Adrenal gland (tissue), 9 donors: ENCODE measurements at regions not wholly inside any gene's neighbourhood (a gene's known extent, or its start where the extent isn't known, plus 50 kb on each side); places are given as distances from the start of the nearest gene placed in this dataset.

ENCODE experiments used
- DNase-seq, 7 donors: peaks; one replicate each; pipeline ENCODE4 v3.0.0-alpha.2; 2019 to 2020
- H3K27ac ChIP-seq, 5 donors: fragments of 200-600 bp; sonication (generic) in 4 of 5; 1 replicate in 3 of 5; 2 replicates in 2 of 5; pipeline versions ENCODE4 v1.5.1 to v1.8.0; 2016 to 2020; ENCODE audit warnings: mild to moderate bottlenecking in 1 of 5
- H3K27me3 ChIP-seq: fragments of 200-600 bp; 2 replicates; pipeline ENCODE4 v1.8.0; 2021
- H3K36me3 ChIP-seq, 2 donors: fragments of 200-600 bp; replicated peaks in 1 of 2; 1 replicate in 1 of 2; 2 replicates in 1 of 2; pipeline versions ENCODE4 v1.5.1 to v1.8.0; 2018 to 2022
- H3K4me1 ChIP-seq, 2 donors: fragments of 200-600 bp; replicated peaks in 1 of 2; 1 replicate in 1 of 2; 2 replicates in 1 of 2; pipeline versions ENCODE4 v1.5.1 to v1.8.0; 2018 to 2021
- H3K4me3 ChIP-seq, 4 donors: fragments of 200-600 bp; sonication (generic) in 3 of 4; one replicate each; pipeline ENCODE4 v1.5.1; 2016 to 2018
- H3K9me3 ChIP-seq, 3 donors: fragments of 200-600 bp; sonication (generic) in 1 of 3; replicated peaks in 1 of 3; 1 replicate in 2 of 3; 2 replicates in 1 of 3; pipeline versions ENCODE4 v1.5.1 to v1.8.0; 2016 to 2021
- CTCF ChIP-seq, 6 experiments: fragments of 450-650 bp in 4 of 6; fragments of 200-600 bp in 2 of 6; sonication (generic) in 1 of 6; IDR thresholded peaks; 1 replicate in 5 of 6; 2 replicates in 1 of 6; pipeline versions ENCODE4 v1.5.1 to v1.8.0; 2016 to 2021; ENCODE audit warnings: antibody characterized with exemption in 6 of 6, mild to moderate bottlenecking in 2 of 6, moderate library complexity in 1 of 6
- POLR2A ChIP-seq, 2 donors: fragments of 450-650 bp; IDR thresholded peaks; one replicate each; pipeline ENCODE4 v1.6.1; 2017; ENCODE audit warnings: antibody characterized with exemption in 2 of 2, mild to moderate bottlenecking in 2 of 2, moderate library complexity in 1 of 2
- WGBS, 4 donors: extraction: QIAGEN DNeasy Blood & Tissue Kit in 2 of 4; methylation state at CpG; one replicate each; pipeline versions ENCODE4 v1.1.5 to v1.1.7; 2013 to 2017; 5-methylcytosine and 5-hydroxymethylcytosine counted together
- intact Hi-C, 2 donors: fragments of 100-400 bp; cut with DNase I; formaldehyde crosslinking; loops; one replicate each; pipeline versions ENCODE4 v1.14.1 to v1.15.0; 2022 to 2023
- donor health status: healthy with polysubstance abuse.
- donor health status: Bipolar disorder and iron deficiency.
- donor health status: DM: yes; HTN: yes; CAD: no.
- donor health status: DM: no; HTN: no; CAD: no.
- donor health status: DM: no; HTN: no; CAD: no.

GRCh38 chr9:7656636-7657035, 142.9 kb downstream of the DMAC1 start:
- H3K4me3 ChIP-seq, result no peak overlapping the region
- peak in 1 of 7 donors; percentile 1 for DNase-seq
- intact Hi-C loops, result no loop called here

DNA sequence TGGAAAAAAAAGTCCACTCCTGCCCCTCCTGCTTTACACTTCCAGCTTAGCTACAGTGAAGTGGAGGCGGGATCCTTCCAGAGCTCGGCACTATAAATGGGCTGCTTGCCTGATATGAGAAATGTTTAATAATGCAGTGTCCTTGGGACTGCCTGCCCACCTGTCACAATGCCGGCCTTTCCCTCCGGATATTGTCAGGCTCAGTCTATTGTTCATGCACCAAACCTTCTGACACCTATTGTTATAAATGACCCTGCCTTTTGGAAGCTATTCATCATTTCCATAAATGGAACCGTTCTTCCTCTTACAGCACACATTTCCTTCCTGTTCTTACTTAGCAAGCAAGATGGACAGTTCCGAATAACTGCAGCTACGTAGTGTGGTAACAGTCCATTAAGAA, 146.3 kb downstream of the DMAC1 start:
- no peaks in the 10 kb centered on the region for H3K4me1 ChIP-seq
- peak in 1 of 7 donors; percentile 2 for DNase-seq
- no peak for TF ChIP-seq POLR2A (IDR thresholded peaks at IDR 0.05)
- no peak for TF ChIP-seq CTCF (IDR thresholded peaks at IDR 0.05)
- H3K27me3 ChIP-seq, result no peaks in the 10 kb centered on the region
- no peaks in the 10 kb centered on the region for H3K36me3 ChIP-seq
- H3K9me3 ChIP-seq, result no peaks in the 10 kb centered on the region
- H3K27ac ChIP-seq, result no peak overlapping the region
- intact Hi-C loops, result no loop called here
- H3K4me3 ChIP-seq, result no peak overlapping the region
- 37 to 44% (median 41%) methylated on average over 7 of the region's 7 CpGs for WGBS, 4 donors

More at GRCh38 chr9:7656636-7657035, 142.9 kb downstream of the DMAC1 start:
- Histone ChIP-seq H3K36me3 (no peaks in the 10 kb centered on the region), H3K27ac (no peak overlapping the region), H3K4me1 (no peaks in the 10 kb centered on the region), H3K9me3 (no peaks in the 10 kb centered on the region), H3K27me3 (no peaks in the 10 kb centered on the region)
- TF ChIP-seq CTCF (IDR thresholded peaks at IDR 0.05), result no peak
- TF ChIP-seq POLR2A (IDR thresholded peaks at IDR 0.05), result no peak
- WGBS, 4 donors, result 25 to 45% (median 28%) methylated on average over 5 of the region's 5 CpGs

GRCh38 chr9:7640231-7640630, 159.3 kb downstream of the DMAC1 start:
- Histone ChIP-seq H3K9me3 (no peaks in the 10 kb centered on the region), H3K27ac (no peak overlapping the region)
- TF ChIP-seq POLR2A (IDR thresholded peaks at IDR 0.05) (no peak), CTCF (IDR thresholded peaks at IDR 0.05) (no peak)

GRCh38 chr9:7639471-7639870, 160.1 kb downstream of the DMAC1 start:
- Histone ChIP-seq H3K4me1 (no peaks in the 10 kb centered on the region), H3K9me3 (no peaks in the 10 kb centered on the region), H3K36me3 (no peaks in the 10 kb centered on the region), H3K4me3 (no peak overlapping the region), H3K27ac (no peak overlapping the region), H3K27me3 (no peaks in the 10 kb centered on the region)
- no peak for DNase-seq
- intact Hi-C loops, result no loop called here
- 71 to 78% (median 75%) methylated on average over 1 of the region's 1 CpG for WGBS, 4 donors
- TF ChIP-seq CTCF (IDR thresholded peaks at IDR 0.05) (no peak), POLR2A (IDR thresholded peaks at IDR 0.05) (no peak)

More at GRCh38 chr9:7640231-7640630, 159.3 kb downstream of the DMAC1 start:
- H3K4me1 ChIP-seq, result no peaks in the 10 kb centered on the region
- H3K4me3 ChIP-seq, result no peak overlapping the region
- intact Hi-C loops, result no loop called here
- no peak for DNase-seq
- H3K27me3 ChIP-seq, result no peaks in the 10 kb centered on the region
- H3K36me3 ChIP-seq, result no peaks in the 10 kb centered on the region
